ENCODE measurements at regions not wholly inside any gene's neighbourhood (a gene's known extent, or its start where the extent isn't known, plus 50 kb on each side); places are given as distances from the start of the nearest gene placed in this dataset.

DNA sequence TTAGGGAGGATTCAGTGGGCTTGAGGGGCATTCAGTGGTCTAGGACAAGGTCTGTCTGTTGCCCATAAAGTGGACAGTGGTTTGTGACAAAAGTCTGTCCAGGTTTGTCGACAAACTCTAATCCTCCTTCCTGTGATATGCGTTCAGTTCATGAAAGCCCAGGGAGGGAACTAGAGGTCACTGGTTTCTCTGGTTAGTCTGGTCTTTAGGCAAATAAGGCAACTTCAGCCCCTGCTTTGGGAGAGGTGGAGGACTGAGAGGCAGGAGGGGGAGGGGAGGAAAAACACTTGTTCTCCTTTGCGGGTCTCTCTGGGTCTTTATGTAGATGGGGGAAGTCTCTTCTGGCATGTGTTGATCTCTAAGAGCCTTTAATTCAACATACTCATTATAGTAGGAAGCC lies 235.1 kb upstream of the PWP1 start:
- Histone ChIP-seq H3K27ac (replicated peaks) (no peak overlapping the region), H3K4me3 (replicated peaks; ENCODE audit: insufficient read depth, low read length) (no peak overlapping the region), H3K27me3 (ENCODE audit: insufficient read depth, poor library complexity, severe bottlenecking) (no peaks in the 10 kb centered on the region)
- DNase-seq (ENCODE audit: low read depth in 1 of 2, low spot score in 1 of 2) = no peak
- no peak for TF ChIP-seq POLR2AphosphoS5 (IDR thresholded peaks at IDR 0.05; ENCODE audit: low read depth)
- TF ChIP-seq SPI1 (IDR thresholded peaks at IDR 0.05; ENCODE audit: borderline replicate concordance, low read depth) = no peak
- no peak for TF ChIP-seq GABPA (IDR thresholded peaks at IDR 0.05; ENCODE audit: low read depth)
- TF ChIP-seq REST (IDR thresholded peaks at IDR 0.05; ENCODE audit: insufficient replicate concordance, low read depth) = no peak
- TF ChIP-seq, protein P1, sequence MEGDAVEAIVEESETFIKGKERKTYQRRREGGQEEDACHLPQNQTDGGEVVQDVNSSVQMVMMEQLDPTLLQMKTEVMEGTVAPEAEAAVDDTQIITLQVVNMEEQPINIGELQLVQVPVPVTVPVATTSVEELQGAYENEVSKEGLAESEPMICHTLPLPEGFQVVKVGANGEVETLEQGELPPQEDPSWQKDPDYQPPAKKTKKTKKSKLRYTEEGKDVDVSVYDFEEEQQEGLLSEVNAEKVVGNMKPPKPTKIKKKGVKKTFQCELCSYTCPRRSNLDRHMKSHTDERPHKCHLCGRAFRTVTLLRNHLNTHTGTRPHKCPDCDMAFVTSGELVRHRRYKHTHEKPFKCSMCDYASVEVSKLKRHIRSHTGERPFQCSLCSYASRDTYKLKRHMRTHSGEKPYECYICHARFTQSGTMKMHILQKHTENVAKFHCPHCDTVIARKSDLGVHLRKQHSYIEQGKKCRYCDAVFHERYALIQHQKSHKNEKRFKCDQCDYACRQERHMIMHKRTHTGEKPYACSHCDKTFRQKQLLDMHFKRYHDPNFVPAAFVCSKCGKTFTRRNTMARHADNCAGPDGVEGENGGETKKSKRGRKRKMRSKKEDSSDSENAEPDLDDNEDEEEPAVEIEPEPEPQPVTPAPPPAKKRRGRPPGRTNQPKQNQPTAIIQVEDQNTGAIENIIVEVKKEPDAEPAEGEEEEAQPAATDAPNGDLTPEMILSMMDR (IDR thresholded peaks at IDR 0.05; ENCODE audit: insufficient read depth, low read length) = no peak

DNA sequence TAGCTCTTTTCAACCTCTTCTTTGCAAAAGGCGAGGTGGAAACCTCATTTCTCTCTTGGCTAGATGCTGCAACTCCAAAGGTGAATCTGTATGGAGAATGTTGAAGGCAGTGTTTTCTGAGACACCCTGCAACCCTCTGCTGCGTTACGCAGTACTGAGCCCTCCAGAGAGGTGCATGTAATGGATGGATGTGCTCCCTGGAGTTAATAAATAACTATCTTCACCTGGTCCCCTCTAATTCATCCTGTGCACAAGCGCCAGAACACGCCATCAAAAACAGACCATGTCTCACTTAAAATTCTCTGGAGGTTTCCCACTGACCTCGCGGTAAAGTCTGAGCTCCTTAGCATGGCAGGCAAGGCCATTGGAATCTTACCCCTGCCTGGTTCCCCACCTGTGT lies 234.4 kb upstream of the PWP1 start:
- Histone ChIP-seq H3K27me3 (ENCODE audit: insufficient read depth, poor library complexity, severe bottlenecking) (no peaks in the 10 kb centered on the region), H3K27ac (replicated peaks) (no peak overlapping the region), H3K4me3 (replicated peaks; ENCODE audit: insufficient read depth, low read length) (no peak overlapping the region)
- no peak for TF ChIP-seq POLR2AphosphoS5 (IDR thresholded peaks at IDR 0.05; ENCODE audit: low read depth)
- DNase-seq (ENCODE audit: low read depth in 1 of 2, low spot score in 1 of 2) = no peak

- DNase-seq (ENCODE audit: low read depth in 1 of 2, low spot score in 1 of 2) = no peak
- no peak overlapping the region for H3K27ac ChIP-seq (replicated peaks)
- H3K4me3 ChIP-seq (replicated peaks; ENCODE audit: insufficient read depth, low read length) = no peak overlapping the region
- TF ChIP-seq, protein P1 (IDR thresholded peaks at IDR 0.05; ENCODE audit: insufficient read depth, low read length) = no peak
- TF ChIP-seq REST (IDR thresholded peaks at IDR 0.05; ENCODE audit: insufficient replicate concordance, low read depth) (no peak), SPI1 (IDR thresholded peaks at IDR 0.05; ENCODE audit: borderline replicate concordance, low read depth) (no peak), POLR2AphosphoS5 (IDR thresholded peaks at IDR 0.05; ENCODE audit: low read depth) (no peak), GABPA (IDR thresholded peaks at IDR 0.05; ENCODE audit: low read depth) (no peak)
- H3K27me3 ChIP-seq (ENCODE audit: insufficient read depth, poor library complexity, severe bottlenecking) = no peaks in the 10 kb centered on the region
Observed at GRCh38 chr12:107454109-107454830, 231.3 kb upstream of the PWP1 start.

DNA sequence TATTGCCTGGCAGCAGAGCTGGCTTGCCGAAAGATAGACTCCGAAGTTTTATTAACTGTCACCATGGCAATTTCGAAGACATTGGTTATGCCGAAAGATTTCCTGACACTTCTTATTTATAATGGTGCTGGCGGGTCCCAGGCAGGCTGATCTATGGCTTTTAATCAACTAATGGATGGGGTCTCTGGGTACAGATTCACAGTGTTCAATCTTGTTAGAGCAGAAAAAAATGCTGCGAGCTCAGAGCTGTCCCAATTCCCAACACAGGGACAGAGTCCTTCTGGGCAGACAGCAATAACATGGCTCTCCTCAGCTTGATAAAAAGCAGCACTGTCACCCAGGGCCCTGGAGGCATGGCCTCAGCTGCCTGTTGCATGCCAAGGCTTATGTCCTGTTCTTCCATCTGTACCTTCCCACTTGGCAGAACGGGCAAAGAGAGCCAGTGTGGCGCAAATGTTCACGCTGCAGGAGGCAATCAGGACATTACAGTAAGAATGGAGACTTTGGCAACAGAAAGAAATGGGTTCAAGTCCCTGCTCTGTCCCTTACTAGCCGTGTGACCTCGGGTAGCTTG lies 228.2 kb upstream of the PWP1 start:
- H3K27me3 ChIP-seq (ENCODE audit: insufficient read depth, poor library complexity, severe bottlenecking) = no peaks in the 10 kb centered on the region
- DNase-seq (ENCODE audit: low read depth in 1 of 2, low spot score in 1 of 2) = no peak
- H3K27ac ChIP-seq (replicated peaks) = no peak overlapping the region
- TF ChIP-seq REST (IDR thresholded peaks at IDR 0.05; ENCODE audit: insufficient replicate concordance, low read depth) (no peak), SPI1 (IDR thresholded peaks at IDR 0.05; ENCODE audit: borderline replicate concordance, low read depth) (no peak), GABPA (IDR thresholded peaks at IDR 0.05; ENCODE audit: low read depth) (no peak), POLR2AphosphoS5 (IDR thresholded peaks at IDR 0.05; ENCODE audit: low read depth) (no peak)
- TF ChIP-seq, protein P1 (IDR thresholded peaks at IDR 0.05; ENCODE audit: insufficient read depth, low read length) = no peak
- H3K4me3 ChIP-seq (replicated peaks; ENCODE audit: insufficient read depth, low read length) = no peak overlapping the region

Measured in HL-60 (cell line).